ENCODE measurements at regions not wholly inside any gene's neighbourhood (a gene's known extent, or its start where the extent isn't known, plus 50 kb on each side); places are given as distances from the start of the nearest gene placed in this dataset.

GRCh38 chr10:129191797-129192196 lies 275.2 kb upstream of the MGMT start:
- Histone ChIP-seq H3K9me1 (replicated peaks; ENCODE audit: control insufficient read depth, extremely low read depth, insufficient read depth, low read length) (no peaks in the 10 kb centered on the region), H2AFZ (ENCODE audit: low read depth, low read length) (no peak overlapping the region), H3K79me2 (ENCODE audit: control insufficient read depth, insufficient read depth, low read length) (no peaks in the 10 kb centered on the region), H3K9ac (replicated peaks; ENCODE audit: extremely low read depth, insufficient read depth, low read length) (no peak overlapping the region), H3K9me3 (replicated peaks; ENCODE audit: control insufficient read depth, insufficient read depth, low read length) (no peaks in the 10 kb centered on the region), H3K36me3 (ENCODE audit: control insufficient read depth in 2 of 2, extremely low read depth in 1 of 2, insufficient read depth in 2 of 2, low read length in 2 of 2) (no peaks in the 10 kb centered on the region), H3K4me3 (replicated peaks in 1 of 3; ENCODE audit: insufficient read depth in 1 of 3, low read depth in 1 of 3, low read length in 3 of 3) (no peak overlapping the region), H4K20me1 (replicated peaks; ENCODE audit: control insufficient read depth, extremely low read depth, insufficient read depth, low read length) (no peaks in the 10 kb centered on the region), H3K27me3 (ENCODE audit: control insufficient read depth in 2 of 2, insufficient read depth in 2 of 2, low read length in 2 of 2) (no peaks in the 10 kb centered on the region), H3K27ac (ENCODE audit: insufficient read depth, low read depth, low read length) (no peak overlapping the region), H3K4me1 (ENCODE audit: control insufficient read depth, extremely low read depth, insufficient read depth, low read length) (no peaks in the 10 kb centered on the region), H3K4me2 (ENCODE audit: insufficient read depth, low read length) (no peak overlapping the region)
- CTCF ChIA-PET: no interaction called here
- dilution Hi-C loops (cut with MboI; ENCODE audit: extremely low pct_ligation_motif_present, low sequenced_read_pairs): no loop called here
- DNase-seq (ENCODE audit: low read depth, low spot score) (no peak), FAIRE-seq (no peak)
- TF ChIP-seq MYC (IDR thresholded peaks at IDR 0.05; ENCODE audit: low read depth, low read length) (no peak), POLR2A (IDR thresholded peaks at IDR 0.05; ENCODE audit: low read depth, low read length) (no peak), FOS (IDR thresholded peaks at IDR 0.05; ENCODE audit: borderline replicate concordance, insufficient read depth, low read length) (no peak), MAX (IDR thresholded peaks at IDR 0.05; ENCODE audit: insufficient read depth, insufficient read length) (no peak), CTCF (IDR thresholded peaks at IDR 0.05; ENCODE audit: extremely low read depth in 1 of 2, insufficient read depth in 1 of 2, low read depth in 1 of 2, low read length in 2 of 2) (no peak), POLR2AphosphoS5 (IDR thresholded peaks at IDR 0.05; ENCODE audit: insufficient read depth, low read depth, low read length) (no peak)
- intact Hi-C loops (cut with micrococcal nuclease): no loop called here
- POLR2A ChIA-PET: no interaction called here
- no TSS peak for BruUV-seq (replicated peaks)
